Hepatocyte (in vitro differentiated cells): ENCODE measurements at regions not wholly inside any gene's neighbourhood (a gene's known extent, or its start where the extent isn't known, plus 50 kb on each side); places are given as distances from the start of the nearest gene placed in this dataset.

Source experiments
- CTCF ChIP-seq: fragments of 200-600 bp; sonication (generic); IDR thresholded peaks from 2 replicates; pipeline ENCODE4 v1.5.1; 2016; ENCODE audit warnings: antibody characterized with exemption, mild to moderate bottlenecking; ENCODE audit not compliant: poor library complexity
- EZH2 ChIP-seq: fragments of 200-600 bp; sonication (generic); IDR thresholded peaks from 2 replicates; pipeline ENCODE4 v1.6.1; 2016; ENCODE audit warnings: antibody characterized with exemption, mild to moderate bottlenecking, borderline replicate concordance
- EZH2phosphoT487 ChIP-seq: fragments of 200-600 bp; sonication (generic); IDR thresholded peaks from one replicate; pipeline ENCODE4 v1.6.1; 2018; ENCODE audit warnings: antibody characterized with exemption, mild to moderate bottlenecking, low read depth, moderate library complexity; ENCODE audit not compliant: unreplicated experiment, severe bottlenecking

GRCh38 chr1:95615421-95615820 lies 381.4 kb downstream of the RWDD3 start:
- TF ChIP-seq EZH2 (no peak), CTCF (no peak), EZH2phosphoT487 (no peak)
